ENCODE measurements at regions not wholly inside any gene's neighbourhood (a gene's known extent, or its start where the extent isn't known, plus 50 kb on each side); places are given as distances from the start of the nearest gene placed in this dataset.

- DNase-seq = no peak
Observed at GRCh38 chr12:24759155-24759554, 189.7 kb downstream of the BCAT1 start.

DNA sequence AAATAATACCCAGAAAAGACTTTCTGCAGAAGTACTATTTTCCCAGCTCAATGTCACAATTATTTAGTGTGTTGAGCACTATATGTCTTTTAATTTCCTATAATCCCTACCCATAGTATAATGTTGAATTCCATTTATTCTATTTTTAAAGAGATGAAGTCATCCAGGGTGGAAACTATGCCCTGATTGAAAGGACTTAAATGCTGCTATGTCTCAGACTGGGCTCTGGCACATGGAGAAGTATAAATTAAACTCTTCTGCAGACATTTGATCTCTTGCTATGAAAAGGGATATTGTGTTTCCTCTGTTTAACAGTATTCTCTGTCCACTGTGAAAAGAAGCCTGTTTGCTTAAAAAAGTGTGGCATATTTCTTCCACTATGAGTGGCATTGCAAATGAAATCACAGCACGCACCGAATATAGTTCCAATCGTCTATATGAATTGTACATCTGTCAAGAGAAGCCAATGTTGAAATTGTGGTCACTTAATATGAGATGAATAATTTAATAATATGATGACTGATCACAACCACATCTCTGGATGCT, 192.3 kb downstream of the BCAT1 start:
- no peak for DNase-seq

DNA sequence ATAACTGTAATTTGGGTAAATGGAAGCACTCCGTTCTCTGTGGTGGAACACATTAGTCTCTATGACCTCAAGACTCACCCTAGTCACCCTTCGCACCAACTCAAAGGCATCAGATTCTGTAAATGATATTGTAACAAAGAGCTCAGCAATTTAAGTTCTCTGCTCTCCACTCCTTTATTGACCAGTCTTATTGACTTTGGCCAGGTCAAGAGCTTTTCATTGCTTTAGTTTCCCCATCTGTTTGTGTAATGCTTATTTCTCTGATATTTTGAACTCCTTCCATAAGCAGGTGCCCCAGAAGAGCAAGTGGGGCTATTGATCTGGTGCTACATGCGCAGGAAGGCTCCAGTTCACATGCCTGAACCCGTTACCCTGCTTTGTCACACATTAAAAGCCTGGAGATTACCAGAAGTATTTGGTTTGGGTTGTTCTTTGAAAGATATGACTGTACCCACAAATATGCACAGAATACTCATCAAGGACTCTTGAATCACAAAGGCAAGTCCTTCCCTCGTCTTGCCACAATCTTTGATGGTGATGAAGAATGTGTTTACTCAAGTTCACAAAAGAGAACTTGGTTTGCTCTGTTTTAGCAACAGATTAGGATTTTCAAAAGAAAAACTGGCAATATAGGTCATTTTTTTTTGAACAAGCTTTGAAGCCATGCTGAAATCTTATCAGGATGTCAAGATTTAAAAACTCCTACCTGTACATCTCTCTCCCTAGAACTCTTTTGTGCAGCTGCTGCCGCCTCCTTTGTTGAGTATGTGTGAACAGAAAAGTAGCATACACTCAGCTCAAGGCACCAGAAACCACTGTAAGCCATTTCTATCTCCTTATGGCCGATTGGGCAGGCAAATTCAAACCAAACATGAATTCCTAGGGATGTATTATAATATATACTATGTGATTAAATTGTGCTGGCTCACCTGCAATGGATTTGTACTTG, 193.9 kb downstream of the BCAT1 start:
- no peak for DNase-seq

GRCh38 chr12:24752763-24753462, 196.0 kb downstream of the BCAT1 start:
- no peak for DNase-seq

DNA sequence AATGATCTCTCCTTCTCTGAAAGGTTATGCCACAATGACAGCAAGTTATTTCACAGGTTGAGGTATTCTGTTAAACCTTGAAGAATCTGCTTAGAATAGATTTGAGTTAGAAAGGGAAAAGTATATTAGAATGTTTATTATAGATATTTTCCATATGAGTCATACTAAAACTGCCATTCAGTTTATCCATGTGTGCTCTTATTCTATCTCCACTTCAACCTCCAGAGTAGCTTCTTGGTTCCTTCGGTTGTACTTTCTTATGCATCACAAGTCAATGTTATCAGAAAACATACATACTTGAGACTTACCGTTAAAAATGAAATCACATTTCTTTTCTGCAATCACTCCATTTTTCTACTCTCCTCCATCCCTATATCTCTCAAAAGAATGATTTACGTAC, 197.7 kb downstream of the BCAT1 start:
- DNase-seq = no peak

GRCh38 chr12:24750263-24750662, 198.6 kb downstream of the BCAT1 start:
- DNase-seq = no peak

DNA sequence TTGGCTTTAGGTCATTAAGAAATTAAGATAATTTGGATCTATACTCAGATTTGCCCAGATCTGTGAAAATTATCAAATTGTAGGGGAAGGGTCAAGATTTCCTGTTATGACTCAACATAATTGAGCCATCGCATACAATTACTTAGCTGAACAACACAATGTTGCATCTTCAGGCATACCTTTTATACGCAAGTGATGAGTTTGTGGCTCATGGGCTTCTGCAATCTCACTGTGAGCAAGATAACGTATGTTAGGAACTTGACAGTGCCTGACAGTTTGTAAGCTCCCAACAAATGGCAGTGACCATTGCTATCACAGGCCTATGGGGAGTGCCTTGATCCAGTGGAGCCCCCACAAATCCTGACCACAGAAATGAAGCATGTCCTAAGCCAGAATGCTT, 199.7 kb downstream of the BCAT1 start:
- no peak for DNase-seq

GRCh38 chr12:24748326-24748725, 200.6 kb downstream of the BCAT1 start:
- DNase-seq = no peak

- no peak for DNase-seq
Observed at GRCh38 chr12:24746864-24747263, 202.0 kb downstream of the BCAT1 start.

DNA sequence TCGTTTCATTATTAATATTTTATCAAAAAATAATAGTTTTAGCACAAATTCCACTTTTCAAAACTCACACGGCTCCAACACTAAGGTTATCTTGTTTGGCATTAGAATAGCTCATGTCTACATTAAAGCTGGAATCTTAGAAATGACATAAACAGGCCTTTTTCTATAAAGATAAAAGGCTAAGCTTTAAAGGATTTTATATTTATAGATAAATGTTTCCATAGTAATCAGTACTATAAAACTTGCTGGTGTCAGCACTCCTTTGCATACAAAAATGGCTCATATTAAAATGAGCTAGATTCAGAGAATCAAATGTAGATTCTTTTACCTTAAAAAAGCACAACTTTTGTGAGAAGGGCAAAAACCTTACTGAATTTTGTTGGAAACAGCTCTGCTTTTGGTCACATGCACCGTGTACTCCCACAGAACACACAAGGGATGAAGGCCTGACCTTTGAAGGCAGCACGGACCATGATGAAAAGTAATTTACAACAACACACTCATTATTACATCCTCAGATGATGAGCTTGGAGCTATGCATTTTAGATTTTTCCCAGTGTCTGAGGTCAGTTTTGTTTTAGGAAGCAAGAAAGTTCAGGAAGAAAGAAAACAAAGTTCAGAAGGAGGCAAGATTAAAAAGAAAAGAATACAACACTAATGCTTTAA, 202.8 kb downstream of the BCAT1 start:
- no peak for DNase-seq

DNA sequence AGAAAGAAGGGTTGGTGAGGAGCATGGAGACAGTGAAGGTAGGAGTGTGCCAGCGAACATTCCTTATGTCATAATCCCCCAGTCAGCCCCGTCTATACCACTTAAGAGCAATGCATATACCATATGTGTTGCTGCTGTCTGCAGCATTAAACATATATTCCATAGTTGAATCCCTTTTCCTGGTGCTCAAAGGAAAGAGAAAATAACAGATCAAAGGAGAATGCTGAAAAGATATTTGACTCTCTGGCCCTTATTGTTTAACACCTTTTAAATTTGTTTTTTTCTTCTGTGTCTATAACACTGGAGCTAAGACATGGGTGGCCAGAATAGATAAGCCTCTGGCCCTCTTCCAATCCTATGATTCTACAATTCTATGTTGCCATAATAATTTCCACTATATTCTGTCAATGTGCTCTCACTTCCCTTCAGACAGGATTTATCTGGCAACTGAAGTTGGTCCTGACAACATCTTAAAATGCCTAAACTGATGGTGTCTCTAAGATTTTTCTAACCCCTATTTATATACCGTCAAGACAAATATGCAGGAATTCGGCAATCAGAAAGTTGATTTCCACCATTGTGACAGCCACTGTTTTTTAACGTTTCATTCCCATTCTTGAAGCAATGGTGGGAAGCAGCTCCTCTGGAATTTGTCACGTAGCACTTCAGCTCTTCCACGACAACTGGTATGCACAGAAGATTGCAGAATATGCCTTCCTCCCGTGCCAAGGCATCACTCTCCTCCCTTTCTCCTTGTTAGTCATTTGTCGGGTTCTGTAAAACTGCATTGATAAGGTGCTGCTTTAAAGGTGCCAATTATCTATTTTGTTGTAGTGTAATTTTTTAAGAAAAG, 204.7 kb downstream of the BCAT1 start:
- DNase-seq = no peak

GRCh38 chr12:24742378-24742777, 206.5 kb downstream of the BCAT1 start:
- no peak for DNase-seq

- DNase-seq = no peak
Observed at GRCh38 chr12:24741216-24741615, 207.7 kb downstream of the BCAT1 start.

- no peak for DNase-seq
Observed at GRCh38 chr12:24739106-24739779, 209.7 kb downstream of the BCAT1 start.

GRCh38 chr12:24738441-24738840, 210.5 kb downstream of the BCAT1 start:
- DNase-seq = no peak

DNA sequence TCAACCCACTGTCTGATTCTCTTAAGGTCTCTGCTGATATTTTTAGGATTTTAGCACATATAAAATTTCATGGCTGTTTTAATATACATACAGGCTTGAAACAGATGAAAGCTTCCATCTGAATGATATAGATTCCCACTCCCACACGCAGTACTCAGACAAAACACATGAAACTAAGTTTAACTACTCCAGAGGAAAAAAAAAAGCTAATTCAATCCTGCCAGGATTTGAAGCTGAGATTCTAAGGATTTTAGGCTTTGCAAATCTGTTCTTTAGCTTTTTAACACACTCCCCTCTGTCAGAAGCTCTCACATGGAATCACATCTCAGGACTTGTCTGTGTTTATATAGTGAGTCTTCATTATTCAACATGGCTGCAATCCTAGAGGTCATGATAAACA, 217.3 kb downstream of the BCAT1 start:
- no peak for DNase-seq

DNA sequence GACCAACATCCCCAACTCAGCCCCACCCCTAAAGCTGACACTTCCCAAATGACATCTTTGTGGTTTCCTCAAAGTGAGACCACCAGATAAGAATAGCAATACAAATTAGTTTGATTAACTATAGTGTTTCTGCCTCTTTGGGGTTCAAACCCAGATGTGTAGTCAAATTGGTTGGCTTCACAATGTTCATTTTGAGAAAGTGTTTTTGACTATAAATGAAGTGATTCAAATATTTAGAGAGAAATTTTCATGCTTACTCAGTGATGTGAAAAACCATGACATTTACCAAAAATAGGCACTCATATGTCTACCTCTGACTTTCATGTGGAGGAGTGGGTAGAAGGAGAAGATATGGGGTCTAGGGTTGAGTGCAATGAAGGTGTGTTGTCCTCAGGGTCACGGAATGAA, 218.4 kb downstream of the BCAT1 start:
- DNase-seq = no peak

- DNase-seq = no peak
Observed at GRCh38 chr12:24728826-24729225, 220.1 kb downstream of the BCAT1 start.

DNA sequence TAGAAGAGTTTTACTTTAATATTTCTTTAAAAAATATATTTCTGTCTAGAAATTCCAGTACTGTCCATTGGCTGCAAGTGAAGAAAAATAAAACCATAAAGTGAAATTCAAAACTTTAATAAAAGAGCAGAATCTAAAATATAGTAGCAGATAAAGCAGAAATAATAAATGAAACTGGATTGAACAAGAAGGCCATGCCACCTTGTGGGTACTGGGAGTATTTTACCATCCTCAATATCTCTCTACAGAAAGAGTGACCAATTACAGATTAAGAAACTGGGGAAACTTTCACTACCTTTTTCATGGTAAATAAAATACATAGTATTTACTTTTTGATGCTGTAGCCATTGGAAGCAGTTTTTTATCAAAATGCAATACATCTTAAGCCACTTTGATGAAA, 220.5 kb downstream of the BCAT1 start:
- peak; percentile 39 for DNase-seq

GRCh38 chr12:24725616-24726015, 223.3 kb downstream of the BCAT1 start:
- DNase-seq = no peak

DNA sequence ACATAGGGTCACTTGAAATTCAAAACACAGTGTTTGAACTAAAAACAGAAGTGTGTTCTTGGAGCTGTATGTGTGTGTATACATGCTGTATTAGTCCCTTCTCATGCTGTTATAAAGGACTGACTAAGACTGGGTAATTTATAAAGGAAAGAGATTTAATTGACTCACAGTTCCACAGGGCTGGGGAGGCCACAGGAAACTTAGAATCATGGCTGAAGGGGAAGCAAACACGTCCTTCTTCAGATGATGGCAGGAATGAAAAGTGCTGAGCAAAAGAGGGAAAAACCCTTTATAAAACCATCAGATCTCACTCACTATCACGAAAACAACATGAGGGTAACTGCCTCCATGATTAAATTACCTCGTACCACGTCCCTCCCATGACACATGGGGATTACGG, 224.1 kb downstream of the BCAT1 start:
- DNase-seq = no peak

DNA sequence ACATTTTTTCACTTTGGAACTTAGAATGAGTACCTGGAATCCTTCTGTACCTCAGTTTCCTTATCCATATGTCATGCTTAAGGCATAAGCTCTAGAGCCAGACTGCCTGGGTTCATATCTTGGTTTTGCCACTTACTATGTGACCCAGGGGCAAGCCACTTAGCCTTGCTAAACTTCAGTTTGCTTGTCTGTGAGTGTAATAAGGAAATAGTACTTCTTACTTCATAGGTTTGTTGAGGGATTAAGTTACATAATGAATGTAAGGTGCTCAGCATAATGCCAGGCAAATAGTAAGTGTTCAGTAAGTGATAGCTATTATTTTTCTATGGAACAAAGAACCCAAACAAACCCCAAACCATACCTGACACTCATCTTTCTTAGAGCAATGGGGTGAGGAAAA, 225.1 kb downstream of the BCAT1 start:
- no peak for DNase-seq
